ENCODE measurements at regions not wholly inside any gene's neighbourhood (a gene's known extent, or its start where the extent isn't known, plus 50 kb on each side); places are given as distances from the start of the nearest gene placed in this dataset.
A peak's percentile ranks its signal among the peaks of the same experiment; 100 is the strongest.

DNA sequence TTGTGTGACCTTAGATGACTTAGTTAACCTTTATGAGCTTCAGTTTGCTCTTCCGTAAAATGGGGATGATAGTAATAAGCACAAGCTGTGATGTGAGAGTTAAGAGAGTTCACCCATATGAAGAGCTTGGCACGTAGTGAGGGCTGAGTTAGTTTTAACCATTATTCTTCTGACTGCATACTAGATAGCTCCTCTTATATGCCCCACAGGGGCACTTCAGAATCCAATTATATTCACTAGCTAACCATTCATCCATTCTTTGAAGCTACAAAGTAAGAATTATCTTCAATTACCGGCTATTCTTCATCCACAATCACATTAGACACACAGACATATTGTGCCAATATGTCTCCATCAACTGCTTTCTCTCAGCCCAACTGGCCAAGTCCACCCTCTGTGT is 159.0 kb upstream of the STT3B start:
- no peak for DNase-seq (ENCODE audit: low read depth, low spot score)

DNA sequence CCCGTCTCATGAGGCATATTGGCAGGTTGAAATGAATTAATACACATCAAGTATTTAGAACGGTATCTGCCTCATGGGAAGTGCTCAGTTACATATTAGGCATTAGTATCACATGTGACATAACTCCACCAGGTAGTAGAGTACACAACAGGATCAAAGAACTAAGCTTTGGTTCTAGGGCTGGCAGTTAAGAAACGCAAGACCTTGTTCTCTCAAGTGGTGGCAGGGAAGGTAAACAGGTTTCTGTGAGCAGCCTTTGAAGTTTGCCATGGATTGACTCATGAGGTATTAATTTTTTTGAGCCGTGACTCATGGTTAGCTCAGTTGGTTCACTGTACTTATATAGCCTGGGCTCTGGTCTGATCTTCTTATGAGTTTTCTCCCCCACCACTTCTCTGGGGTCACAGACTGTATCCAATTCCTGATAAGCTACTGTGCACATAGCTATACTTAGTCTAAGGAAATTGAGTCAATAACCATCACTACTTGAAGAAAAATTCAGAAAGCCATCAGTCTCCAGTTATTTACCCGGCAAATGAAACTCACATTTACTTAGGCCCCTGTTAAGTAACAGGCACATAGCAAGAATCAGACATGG is 155.6 kb upstream of the STT3B start:
- DNase-seq (ENCODE audit: low read depth, low spot score), result no peak

DNA sequence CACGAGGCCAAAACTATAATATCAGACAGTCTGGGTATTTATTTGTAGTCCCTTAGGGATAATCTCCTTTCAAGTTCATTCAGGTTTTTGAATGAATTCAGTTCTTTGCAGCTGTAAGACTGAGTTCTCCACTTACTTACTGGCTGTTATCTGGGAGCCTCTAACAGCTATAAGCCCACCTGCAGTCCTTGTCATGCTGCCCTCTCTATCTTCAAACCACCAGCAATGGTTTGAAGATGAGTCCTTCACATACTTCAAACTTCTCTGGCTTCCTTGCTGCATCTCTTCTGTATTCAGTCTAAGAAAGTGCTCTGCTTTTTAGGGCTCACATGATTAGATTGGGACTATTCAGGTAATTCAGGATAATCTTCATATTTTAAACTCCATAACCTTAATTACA is 154.5 kb upstream of the STT3B start:
- DNase-seq (ENCODE audit: low read depth, low spot score), result no peak

DNA sequence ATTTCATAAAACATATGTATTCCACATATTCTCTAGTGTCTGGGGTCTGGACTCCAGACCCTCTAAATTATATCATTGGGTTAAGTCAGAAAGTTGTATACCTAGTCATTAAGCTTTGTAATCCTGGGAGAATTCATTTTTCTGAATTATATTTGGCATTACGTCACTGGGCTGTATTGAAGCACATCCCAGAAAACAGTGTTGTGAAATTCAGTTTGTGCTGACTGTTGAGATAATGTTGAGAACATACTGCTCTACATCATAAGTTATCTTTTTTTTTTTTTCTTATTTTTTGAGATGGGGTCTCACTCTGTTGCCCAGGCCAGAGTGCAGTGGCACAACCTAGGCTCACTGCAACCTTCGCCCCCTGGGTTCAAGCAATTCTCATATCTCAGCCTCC is 153.1 kb upstream of the STT3B start:
- DNase-seq (ENCODE audit: low read depth, low spot score), result no peak

DNA sequence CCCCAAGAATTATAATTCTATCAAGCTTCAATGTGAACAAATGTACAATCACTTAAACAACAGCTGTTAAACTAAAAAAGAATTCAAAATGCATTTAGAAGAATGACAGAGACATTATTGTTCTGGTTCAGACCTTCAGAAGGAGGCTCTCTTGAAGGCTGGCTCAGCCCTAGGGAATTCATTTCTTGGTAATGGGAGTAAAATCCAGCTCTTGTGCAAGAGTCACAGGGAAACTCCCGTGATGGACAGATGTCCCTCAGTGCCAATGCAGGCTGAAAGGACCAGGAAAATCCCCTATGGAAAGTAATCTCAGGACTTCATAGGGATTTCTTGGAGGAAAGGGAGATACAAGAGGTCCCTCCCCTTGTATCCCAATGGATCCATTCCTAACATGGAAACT is 149.9 kb upstream of the STT3B start:
- no peak for DNase-seq (ENCODE audit: low read depth, low spot score)

DNA sequence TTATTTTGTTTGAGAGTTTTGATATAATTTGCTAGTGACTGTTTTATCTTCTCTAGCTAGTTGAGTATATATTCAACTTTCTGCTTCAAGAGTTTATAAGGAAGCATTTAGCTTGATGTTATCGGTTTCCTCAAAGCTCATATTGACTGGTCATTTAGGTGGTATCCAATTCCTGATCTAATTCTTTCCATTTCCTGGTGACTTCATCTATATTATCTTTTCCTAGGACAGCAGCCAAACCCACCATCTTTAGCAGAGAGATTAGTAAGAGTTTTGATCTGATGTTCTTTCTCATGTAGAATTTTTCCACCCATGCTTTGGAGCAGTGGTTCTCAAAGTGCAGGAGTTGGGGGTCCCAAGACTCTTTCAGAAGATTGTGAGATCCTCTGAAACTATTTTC is 148.6 kb upstream of the STT3B start:
- DNase-seq (ENCODE audit: low read depth, low spot score), result no peak

DNA sequence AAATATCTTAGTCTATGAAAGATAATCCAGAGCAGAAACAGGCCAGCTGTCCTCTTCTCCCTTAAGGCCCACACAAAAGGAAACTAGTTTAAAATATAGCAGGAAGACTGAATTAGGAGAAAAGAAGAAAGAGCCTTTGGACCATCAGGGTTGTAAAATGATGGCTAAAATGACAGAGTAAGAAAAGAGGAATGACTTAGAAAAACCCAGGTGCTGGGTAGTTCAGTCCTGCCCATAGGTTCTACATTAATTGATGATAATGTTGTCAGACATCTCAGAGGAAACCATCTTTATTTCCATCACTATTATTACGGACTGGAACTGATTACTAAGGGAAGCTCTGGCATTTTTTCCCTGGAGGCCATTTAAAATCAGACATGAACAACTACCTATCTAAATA is 142.8 kb upstream of the STT3B start:
- no peak for DNase-seq (ENCODE audit: low read depth, low spot score)

DNA sequence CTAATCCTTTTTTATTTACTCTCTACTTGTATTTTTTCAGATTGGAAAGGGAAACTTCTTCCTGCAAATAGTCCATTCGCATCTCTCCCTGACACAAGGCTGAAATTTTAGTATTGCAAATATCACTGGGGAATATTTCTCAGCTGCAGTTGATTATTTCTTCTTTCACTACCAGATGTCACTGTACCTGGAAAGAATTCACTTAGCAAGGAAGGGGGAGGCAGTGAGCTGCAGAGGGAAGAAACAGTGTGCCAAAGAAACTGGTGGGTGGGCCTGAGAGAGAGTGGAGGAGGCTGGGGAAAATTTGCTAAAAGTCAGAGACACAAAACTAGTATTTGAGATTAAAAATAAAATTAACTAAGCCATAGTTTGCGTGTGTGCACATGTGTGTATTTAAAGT is 142.3 kb upstream of the STT3B start:
- DNase-seq (ENCODE audit: low read depth, low spot score), result no peak

DNA sequence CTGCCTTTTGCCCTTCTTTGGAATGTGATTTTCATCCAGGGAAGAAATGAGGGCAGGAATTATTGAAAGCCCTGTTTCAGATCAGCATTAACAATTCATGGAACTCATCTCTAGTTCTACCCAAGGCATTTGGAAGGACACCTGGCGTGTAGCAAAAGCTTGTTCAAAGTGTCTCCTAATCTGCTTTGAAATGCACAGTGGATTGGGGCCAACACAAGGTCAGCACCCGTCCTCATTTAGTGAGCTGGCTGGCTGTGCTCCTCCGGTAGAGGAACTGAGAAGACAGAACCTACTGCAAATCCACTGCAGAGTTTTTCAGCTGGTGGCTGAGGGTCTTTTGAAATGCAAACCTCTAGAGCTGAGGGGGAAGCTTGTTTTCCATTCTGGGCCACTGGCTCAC is 141.6 kb upstream of the STT3B start:
- peak; percentile 47 for DNase-seq (ENCODE audit: low read depth, low spot score)

DNA sequence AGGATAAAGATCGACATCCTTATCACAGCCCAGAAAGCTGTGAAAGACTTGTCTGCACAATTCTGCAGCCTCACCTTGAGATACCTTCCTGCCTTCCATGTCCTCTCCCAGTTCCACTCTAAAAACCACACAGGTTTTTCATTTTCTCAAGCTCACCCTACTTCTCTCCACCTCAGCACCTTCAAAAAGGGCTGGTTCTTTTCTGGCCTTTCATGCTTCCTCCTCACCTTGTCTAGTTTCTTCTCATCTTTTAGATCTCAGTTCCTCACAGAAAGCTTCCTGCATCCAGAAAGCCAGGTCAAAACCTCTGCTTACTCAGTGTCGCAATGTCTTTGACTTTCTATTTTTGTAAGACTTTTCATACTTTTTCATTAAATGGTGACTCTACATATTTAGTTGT is 140.2 kb upstream of the STT3B start:
- no peak for DNase-seq (ENCODE audit: low read depth, low spot score)

DNA sequence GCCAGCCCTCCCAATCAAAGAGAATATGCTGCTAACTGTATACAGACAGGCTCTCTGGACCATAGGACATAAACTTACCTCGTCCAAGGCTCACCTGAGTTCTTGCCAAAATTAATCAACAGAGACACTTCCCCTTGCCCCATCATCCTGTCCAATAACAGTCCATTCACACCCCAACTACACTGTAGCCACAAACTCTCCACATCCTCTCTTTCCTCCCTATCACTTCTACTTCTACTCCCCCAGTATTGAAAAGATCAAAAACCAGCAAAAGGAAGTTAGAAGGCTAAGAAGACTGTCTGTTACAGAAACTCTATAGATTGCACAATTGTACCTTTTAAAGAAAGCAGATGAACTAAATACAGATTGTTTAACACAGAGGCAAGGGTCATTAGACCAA is 133.5 kb upstream of the STT3B start:
- no peak for DNase-seq (ENCODE audit: low read depth, low spot score)

DNA sequence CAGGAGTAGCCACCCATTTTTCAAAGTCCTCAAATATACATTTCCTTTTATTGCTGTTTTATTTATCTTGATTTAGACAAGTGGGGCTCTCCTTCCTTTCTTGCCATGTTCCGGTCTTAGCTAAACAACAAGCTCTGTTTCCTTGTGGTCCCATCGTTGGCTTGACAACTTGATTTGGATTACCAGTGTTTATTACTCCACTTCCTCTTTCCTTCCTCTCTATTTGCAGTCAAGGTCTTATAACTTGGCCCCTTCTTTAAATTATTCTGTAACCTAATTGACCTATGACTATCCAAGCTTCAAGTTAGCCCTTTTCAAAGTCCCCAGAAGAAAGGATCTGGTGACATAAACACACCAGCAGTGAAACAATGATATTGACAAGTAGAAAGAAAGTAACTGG is 130.6 kb upstream of the STT3B start:
- DNase-seq (ENCODE audit: low read depth, low spot score), result no peak

DNA sequence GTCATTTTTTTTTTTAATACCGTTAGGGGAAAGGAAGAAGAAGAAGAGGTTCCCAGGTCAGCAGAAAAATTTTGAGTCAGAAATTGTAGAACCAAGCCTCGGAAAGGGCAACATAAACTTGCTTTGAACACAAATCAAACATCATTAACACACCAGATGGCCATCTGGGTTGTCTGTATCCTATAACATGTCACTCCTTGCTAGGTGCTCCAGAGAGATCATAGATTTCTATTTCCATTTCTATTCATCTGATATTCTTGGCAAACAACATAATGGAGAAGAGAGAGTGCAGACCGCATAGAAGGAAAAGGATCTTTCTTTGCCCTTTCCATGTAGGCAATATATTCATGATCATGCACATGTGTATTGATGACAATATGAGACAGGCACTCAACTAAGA is 129.5 kb upstream of the STT3B start:
- no peak for DNase-seq (ENCODE audit: low read depth, low spot score)

DNA sequence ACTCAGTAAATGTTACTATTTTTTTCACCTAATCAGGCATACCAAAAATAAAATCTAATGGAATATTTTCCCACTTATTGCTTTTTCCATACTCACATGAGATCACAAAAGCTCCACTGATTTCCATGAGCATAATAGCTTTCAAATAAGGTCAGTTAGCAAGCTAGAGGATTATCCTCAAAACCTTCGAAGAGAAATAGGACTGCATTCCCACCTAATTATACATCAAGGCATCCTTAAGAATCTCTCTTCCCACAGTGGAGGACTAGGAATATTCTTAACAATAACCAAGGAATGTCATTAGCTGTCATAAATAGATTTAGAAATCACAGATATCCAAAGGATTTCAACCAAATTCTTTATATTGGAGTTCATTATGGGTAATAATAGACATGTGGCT is 127.9 kb upstream of the STT3B start:
- no peak for DNase-seq (ENCODE audit: low read depth, low spot score)

DNA sequence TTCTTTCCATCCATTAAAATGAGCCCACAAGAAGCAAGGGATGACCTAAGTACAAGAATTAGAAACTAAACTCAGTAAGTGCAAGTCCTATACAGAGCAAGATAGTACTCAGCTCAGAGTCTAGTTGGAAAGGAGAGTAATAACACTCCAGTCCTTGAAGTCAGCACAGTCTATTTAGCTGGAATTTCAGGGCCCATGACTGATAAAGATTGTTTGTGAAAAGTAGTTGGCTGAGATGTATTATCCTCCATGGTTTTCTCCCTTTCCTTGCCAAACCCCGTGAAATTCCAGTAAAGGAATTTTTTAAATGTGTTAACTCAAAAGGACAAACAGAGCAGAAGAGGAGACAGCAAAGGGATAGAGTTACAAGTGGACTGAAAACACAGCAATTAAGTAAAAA is 127.2 kb upstream of the STT3B start:
- DNase-seq (ENCODE audit: low read depth, low spot score), result no peak

DNA sequence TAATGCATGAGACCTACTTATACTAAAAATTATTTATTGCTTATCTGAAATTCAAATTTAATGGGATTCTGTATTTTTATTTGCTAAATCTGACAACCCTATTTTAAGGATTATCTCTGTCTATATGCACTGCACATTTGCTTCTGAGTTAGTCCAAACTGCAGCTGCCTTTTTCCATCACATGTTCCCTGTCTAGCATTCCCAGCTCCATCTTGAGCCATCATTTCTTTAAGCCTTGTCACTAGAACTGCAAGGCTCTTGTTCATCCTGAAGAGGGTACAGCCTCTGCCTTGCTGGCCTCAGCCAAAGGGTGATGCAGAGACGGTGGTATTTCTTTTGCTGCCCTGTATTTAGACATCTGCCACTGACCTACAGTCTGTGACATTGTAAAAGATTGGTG is 125.8 kb upstream of the STT3B start:
- no peak for DNase-seq (ENCODE audit: low read depth, low spot score)

DNA sequence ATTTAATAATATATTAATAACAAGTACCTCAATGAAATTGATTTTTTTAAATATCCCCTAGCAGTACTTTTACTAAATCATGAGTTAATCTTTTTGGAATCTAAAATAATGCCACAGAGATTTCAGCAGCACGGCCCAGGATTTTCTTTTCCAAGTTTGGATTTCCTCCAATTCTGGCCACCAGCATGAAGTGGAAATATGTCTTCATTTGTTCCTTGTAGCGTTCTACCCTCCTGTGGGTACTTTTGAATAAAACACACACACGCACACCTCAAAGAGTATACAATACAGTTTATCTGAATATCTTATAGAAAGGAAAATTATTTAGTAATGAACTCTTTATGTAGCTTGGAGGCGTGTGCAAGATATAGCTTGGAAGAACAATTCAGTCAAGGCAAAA is 125.1 kb upstream of the STT3B start:
- DNase-seq (ENCODE audit: low read depth, low spot score), result no peak

DNA sequence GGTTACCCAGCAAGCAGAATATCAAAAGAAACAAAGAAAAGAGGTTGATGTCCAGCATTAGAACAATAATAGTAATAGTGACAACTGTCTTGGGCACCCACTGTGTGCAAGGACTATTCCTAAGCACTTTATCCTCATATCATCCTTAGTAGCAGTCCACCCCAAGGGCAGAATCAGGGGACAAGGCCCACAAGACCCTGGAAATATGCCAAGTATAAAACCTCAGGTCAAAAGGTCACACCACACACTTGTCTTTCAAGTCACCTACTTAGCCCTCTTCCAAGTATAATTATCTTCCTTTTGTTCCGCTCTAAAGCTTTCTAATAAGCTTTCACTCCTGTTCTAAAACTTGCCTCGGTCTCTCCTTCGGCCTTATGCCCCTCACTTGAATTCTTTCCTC is 124.0 kb upstream of the STT3B start:
- no peak for DNase-seq (ENCODE audit: low read depth, low spot score)

DNA sequence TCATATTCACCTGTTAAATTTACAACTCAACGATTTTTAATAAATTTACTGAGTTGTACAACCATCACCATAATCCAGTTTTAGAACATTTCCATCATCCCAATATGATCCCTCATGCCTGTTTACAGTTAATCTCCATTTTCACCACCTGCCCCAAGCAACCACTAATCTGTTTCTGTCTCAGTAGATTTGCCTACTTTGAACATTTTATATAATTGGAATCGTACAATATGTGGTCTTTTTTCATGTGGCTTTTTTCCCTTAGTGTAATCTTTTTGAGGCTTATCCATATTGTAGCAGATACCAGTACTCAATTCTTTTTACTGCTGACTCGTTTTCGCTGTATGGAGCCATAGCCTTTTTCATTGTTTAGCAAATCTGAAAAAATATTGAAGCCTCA is 123.3 kb upstream of the STT3B start:
- no peak for DNase-seq (ENCODE audit: low read depth, low spot score)

DNA sequence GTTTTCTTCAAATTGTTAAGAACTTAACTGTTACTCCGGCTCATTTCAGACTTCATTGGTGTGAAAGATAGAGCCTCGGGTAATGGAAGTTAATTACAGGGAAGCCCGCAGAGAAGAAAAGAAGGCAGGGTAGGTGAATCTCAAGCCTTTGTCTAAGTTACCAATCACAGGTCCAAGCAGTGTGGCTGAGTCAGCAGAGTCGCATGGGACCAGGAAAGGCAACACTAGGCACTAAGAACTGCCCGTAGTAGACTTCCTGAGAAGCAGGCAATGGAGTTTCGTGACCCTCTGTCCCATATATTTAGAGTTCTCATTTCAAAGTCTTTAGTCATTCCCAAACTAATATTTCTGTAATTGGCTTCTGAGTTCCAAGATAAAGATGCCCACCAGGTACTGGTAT is 122.9 kb upstream of the STT3B start:
- DNase-seq (ENCODE audit: low read depth, low spot score), result no peak

DNA sequence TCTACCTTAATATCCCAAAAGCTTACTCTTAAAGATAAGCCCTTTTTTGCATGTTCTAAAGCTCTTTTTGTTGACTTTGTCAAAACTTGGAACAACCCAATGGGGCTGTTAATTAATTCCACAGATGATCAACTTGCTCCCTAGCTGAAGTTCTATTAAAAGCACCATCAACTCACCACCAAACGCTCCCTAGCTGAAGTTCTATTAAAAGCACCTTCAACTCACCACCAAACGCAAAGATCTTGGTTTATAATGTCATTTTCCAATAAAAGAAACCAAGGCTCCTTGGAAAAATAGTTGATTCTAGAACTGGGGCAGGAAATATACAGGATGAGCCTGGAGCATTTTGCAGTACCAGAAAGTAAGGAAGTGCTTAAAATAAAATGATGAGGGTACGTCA is 122.3 kb upstream of the STT3B start:
- DNase-seq (ENCODE audit: low read depth, low spot score), result no peak

DNA sequence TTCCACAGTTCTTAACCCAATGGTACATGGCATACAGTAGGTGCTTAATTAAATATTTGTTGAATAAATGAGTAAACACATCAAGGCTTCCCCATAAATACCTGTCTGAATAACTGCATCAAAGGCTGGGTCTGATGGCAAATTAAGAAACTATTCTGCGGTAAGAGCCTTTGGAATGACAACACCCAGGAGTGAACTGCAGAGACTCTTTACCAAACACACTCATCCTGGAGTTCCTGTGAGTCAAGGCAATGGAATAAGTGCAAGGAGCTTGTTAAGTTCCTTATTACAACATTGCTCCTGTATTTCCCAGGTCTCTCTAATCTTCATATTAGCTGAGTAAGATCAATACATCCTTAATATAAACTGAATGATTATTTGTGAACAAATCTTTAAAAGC is 119.9 kb upstream of the STT3B start:
- no peak for DNase-seq (ENCODE audit: low read depth, low spot score)

DNA sequence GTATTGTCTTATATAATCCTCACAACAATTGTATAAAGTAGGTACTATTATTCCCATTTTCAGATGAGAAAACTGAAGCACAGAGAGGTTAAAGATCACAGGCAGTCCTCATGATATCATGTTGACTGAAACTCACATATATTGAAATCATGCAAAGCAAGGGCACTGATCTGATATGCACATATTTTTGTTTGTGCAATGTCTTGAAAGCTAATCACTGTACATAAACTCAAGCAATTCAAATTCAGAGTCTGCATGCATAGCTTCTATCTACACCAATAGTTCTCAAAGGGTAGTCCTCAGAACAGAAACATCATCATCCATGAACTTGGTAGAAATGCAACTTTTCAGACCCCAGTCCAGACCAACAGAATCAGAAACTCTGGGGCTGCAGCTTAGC is 119.2 kb upstream of the STT3B start:
- no peak for DNase-seq (ENCODE audit: low read depth, low spot score)

DNA sequence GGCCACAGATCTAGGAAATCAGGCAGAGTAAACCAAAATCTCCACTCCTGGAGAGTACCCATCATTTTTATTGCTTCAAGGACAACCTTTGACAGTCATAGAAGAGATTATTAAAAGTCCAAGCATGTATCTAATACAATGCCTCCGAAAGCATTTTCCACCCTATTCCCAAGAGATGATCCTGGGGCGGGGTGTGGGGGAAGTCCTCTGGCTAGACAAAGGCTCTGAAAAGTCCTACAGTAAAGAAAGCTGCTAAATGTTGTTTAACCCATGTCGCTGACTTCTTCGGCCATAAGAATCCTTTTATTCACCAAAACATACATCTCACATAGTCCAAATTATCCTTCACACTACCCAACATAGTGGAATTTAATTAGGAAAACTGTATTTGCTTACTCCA is 115.7 kb upstream of the STT3B start:
- no peak for DNase-seq (ENCODE audit: low read depth, low spot score)

DNA sequence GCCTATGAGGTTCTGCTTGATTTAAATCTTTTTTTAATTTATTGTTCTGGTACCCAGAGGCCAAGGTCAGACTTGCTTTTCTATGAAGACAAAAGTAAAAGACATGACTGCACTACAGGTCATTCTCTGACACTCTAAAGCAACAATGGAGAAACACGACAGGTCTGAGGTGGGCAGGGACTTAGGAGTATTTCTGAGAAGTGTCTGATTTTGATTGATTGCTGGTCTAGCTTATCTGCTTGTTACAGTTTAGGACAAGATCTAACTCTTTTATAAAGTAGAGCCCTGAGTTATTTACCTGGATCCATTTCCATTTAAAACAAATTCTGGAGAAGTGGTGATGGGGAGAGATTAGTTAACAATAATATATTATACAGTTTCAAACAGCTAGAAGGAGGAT is 115.2 kb upstream of the STT3B start:
- DNase-seq (ENCODE audit: low read depth, low spot score), result no peak
